ENCODE measurements at regions not wholly inside any gene's neighbourhood (a gene's known extent, or its start where the extent isn't known, plus 50 kb on each side); places are given as distances from the start of the nearest gene placed in this dataset.

- no peak overlapping the region for H3K9ac ChIP-seq (ENCODE audit: low read depth, low read length, poor library complexity)
- H3K18ac ChIP-seq (ENCODE audit: low read length), result no peak overlapping the region
- H3K4me2 ChIP-seq (ENCODE audit: insufficient read depth, low read length, poor library complexity, severe bottlenecking), result no peak overlapping the region
- no peak overlapping the region for H3K4me3 ChIP-seq (ENCODE audit: low read length in 2 of 2)
- H4K91ac ChIP-seq (ENCODE audit: low read depth, low read length, poor library complexity), result no peak overlapping the region
- no peak for DNase-seq (ENCODE audit: low spot score)
- no peaks in the 10 kb centered on the region for H3K79me1 ChIP-seq (ENCODE audit: low read depth, low read length)
- no peak overlapping the region for H2BK120ac ChIP-seq (ENCODE audit: low read depth, low read length)
- no peak overlapping the region for H2BK5ac ChIP-seq (ENCODE audit: low read length)
- no peak overlapping the region for H2AFZ ChIP-seq (ENCODE audit: low read length)
- no peaks in the 10 kb centered on the region for H3K9me3 ChIP-seq (replicated peaks in 1 of 2; ENCODE audit: control insufficient read depth in 2 of 2, insufficient read depth in 1 of 2, low read depth in 1 of 2, low read length in 2 of 2)
- H3K36me3 ChIP-seq (replicated peaks in 1 of 2; ENCODE audit: control insufficient read depth in 2 of 2, insufficient read depth in 2 of 2, low read length in 2 of 2), result no peaks in the 10 kb centered on the region
- H3K4ac ChIP-seq (ENCODE audit: low read length), result no peak overlapping the region
- no peak overlapping the region for H4K8ac ChIP-seq (ENCODE audit: low read depth, low read length)
- no peaks in the 10 kb centered on the region for H3K27me3 ChIP-seq (ENCODE audit: control insufficient read depth in 3 of 3, insufficient read depth in 3 of 3, low read depth in 1 of 3, low read length in 3 of 3)
- peaks cover 4 to 16% of the 10 kb centered on the region in 2 donors for H3K4me1 ChIP-seq (ENCODE audit: control insufficient read depth in 2 of 2, insufficient read depth in 1 of 2, low read depth in 1 of 2, low read length in 2 of 2)
- H3K14ac ChIP-seq (ENCODE audit: low read length), result no peak overlapping the region
- no peak overlapping the region for H2BK12ac ChIP-seq (ENCODE audit: low read length)
- H3K27ac ChIP-seq (replicated peaks; ENCODE audit: low read length), result no peak overlapping the region
- no peak overlapping the region for H3K23ac ChIP-seq (ENCODE audit: low read depth, low read length, poor library complexity)
- no peak overlapping the region for H2BK15ac ChIP-seq (ENCODE audit: low read length)
- H2AK5ac ChIP-seq (ENCODE audit: low read depth, low read length), result no peak overlapping the region
Observed at GRCh38 chr15:39154227-39154638, 426.6 kb upstream of the THBS1 start.

GRCh38 chr15:39154776-39155175 lies 426.1 kb upstream of the THBS1 start:
- H2AK5ac ChIP-seq (ENCODE audit: low read depth, low read length), result no peak overlapping the region
- no CpG with 5 or more reads among the region's 4 CpGs for WGBS, 2 donors (ENCODE audit: extremely low coverage in 2 of 2, insufficient read length in 2 of 2, insufficient replicate concordance in 1 of 2)
- H3K18ac ChIP-seq (ENCODE audit: low read length), result no peak overlapping the region
- H2BK120ac ChIP-seq (ENCODE audit: low read depth, low read length), result no peak overlapping the region
- H4K8ac ChIP-seq (ENCODE audit: low read depth, low read length), result no peak overlapping the region
- no peaks in the 10 kb centered on the region for H3K79me1 ChIP-seq (ENCODE audit: low read depth, low read length)
- H3K23ac ChIP-seq (ENCODE audit: low read depth, low read length, poor library complexity), result no peak overlapping the region
- H4K91ac ChIP-seq (ENCODE audit: low read depth, low read length, poor library complexity), result no peak overlapping the region
- DNase-seq (ENCODE audit: low spot score), result no peak
- H3K4ac ChIP-seq (ENCODE audit: low read length), result no peak overlapping the region
- no peaks in the 10 kb centered on the region for H3K27me3 ChIP-seq (ENCODE audit: control insufficient read depth in 3 of 3, insufficient read depth in 3 of 3, low read depth in 1 of 3, low read length in 3 of 3)
- H3K4me2 ChIP-seq (ENCODE audit: insufficient read depth, low read length, poor library complexity, severe bottlenecking), result no peak overlapping the region
- H3K27ac ChIP-seq (replicated peaks; ENCODE audit: low read length), result no peak overlapping the region
- no peak overlapping the region for H2BK5ac ChIP-seq (ENCODE audit: low read length)
- peaks cover 4 to 10% of the 10 kb centered on the region in 2 donors for H3K4me1 ChIP-seq (ENCODE audit: control insufficient read depth in 2 of 2, insufficient read depth in 1 of 2, low read depth in 1 of 2, low read length in 2 of 2)
- H3K4me3 ChIP-seq (ENCODE audit: low read length in 2 of 2), result no peak overlapping the region
- H3K36me3 ChIP-seq (replicated peaks in 1 of 2; ENCODE audit: control insufficient read depth in 2 of 2, insufficient read depth in 2 of 2, low read length in 2 of 2), result no peaks in the 10 kb centered on the region
- no peak overlapping the region for H2BK15ac ChIP-seq (ENCODE audit: low read length)
- H3K9ac ChIP-seq (ENCODE audit: low read depth, low read length, poor library complexity), result no peak overlapping the region
- H2AFZ ChIP-seq (ENCODE audit: low read length), result no peak overlapping the region
- H3K14ac ChIP-seq (ENCODE audit: low read length), result no peak overlapping the region
- H3K9me3 ChIP-seq (replicated peaks in 1 of 2; ENCODE audit: control insufficient read depth in 2 of 2, insufficient read depth in 1 of 2, low read depth in 1 of 2, low read length in 2 of 2), result no peaks in the 10 kb centered on the region
- H2BK12ac ChIP-seq (ENCODE audit: low read length), result no peak overlapping the region

- H3K4me3 ChIP-seq (ENCODE audit: low read length in 2 of 2), result no peak overlapping the region
Observed at GRCh38 chr15:39156166-39156565, 424.7 kb upstream of the THBS1 start.

GRCh38 chr15:39156646-39157250 lies 424.1 kb upstream of the THBS1 start:
- WGBS, 2 donors (ENCODE audit: extremely low coverage in 2 of 2, insufficient read length in 2 of 2, insufficient replicate concordance in 1 of 2), result no CpG with 5 or more reads among the region's 2 CpGs
- no peak overlapping the region for H3K9ac ChIP-seq (ENCODE audit: low read depth, low read length, poor library complexity)

More at GRCh38 chr15:39156166-39156565, 424.7 kb upstream of the THBS1 start:
- H3K4me1 ChIP-seq (ENCODE audit: control insufficient read depth in 2 of 2, insufficient read depth in 1 of 2, low read depth in 1 of 2, low read length in 2 of 2), result peaks cover 4 to 8% of the 10 kb centered on the region in 2 donors
- no peak overlapping the region for H2BK15ac ChIP-seq (ENCODE audit: low read length)
- no peaks in the 10 kb centered on the region for H3K9me3 ChIP-seq (replicated peaks in 1 of 2; ENCODE audit: control insufficient read depth in 2 of 2, insufficient read depth in 1 of 2, low read depth in 1 of 2, low read length in 2 of 2)
- no peak overlapping the region for H3K27ac ChIP-seq (replicated peaks; ENCODE audit: low read length)
- WGBS, 2 donors (ENCODE audit: extremely low coverage in 2 of 2, insufficient read length in 2 of 2, insufficient replicate concordance in 1 of 2), result no CpG with 5 or more reads among the region's 1 CpG
- H2AK5ac ChIP-seq (ENCODE audit: low read depth, low read length), result no peak overlapping the region
- H3K36me3 ChIP-seq (replicated peaks in 1 of 2; ENCODE audit: control insufficient read depth in 2 of 2, insufficient read depth in 2 of 2, low read length in 2 of 2), result no peaks in the 10 kb centered on the region
- no peak overlapping the region for H4K8ac ChIP-seq (ENCODE audit: low read depth, low read length)
- no peak overlapping the region for H3K18ac ChIP-seq (ENCODE audit: low read length)
- H3K27me3 ChIP-seq (ENCODE audit: control insufficient read depth in 3 of 3, insufficient read depth in 3 of 3, low read depth in 1 of 3, low read length in 3 of 3), result no peaks in the 10 kb centered on the region
- H3K14ac ChIP-seq (ENCODE audit: low read length), result no peak overlapping the region
- no peak overlapping the region for H3K23ac ChIP-seq (ENCODE audit: low read depth, low read length, poor library complexity)
- H2AFZ ChIP-seq (ENCODE audit: low read length), result no peak overlapping the region
- H2BK12ac ChIP-seq (ENCODE audit: low read length), result no peak overlapping the region
- H3K79me1 ChIP-seq (ENCODE audit: low read depth, low read length), result no peaks in the 10 kb centered on the region
- no peak overlapping the region for H2BK5ac ChIP-seq (ENCODE audit: low read length)
- no peak overlapping the region for H4K91ac ChIP-seq (ENCODE audit: low read depth, low read length, poor library complexity)
- no peak overlapping the region for H3K4me2 ChIP-seq (ENCODE audit: insufficient read depth, low read length, poor library complexity, severe bottlenecking)
- DNase-seq (ENCODE audit: low spot score), result no peak
- H3K9ac ChIP-seq (ENCODE audit: low read depth, low read length, poor library complexity), result no peak overlapping the region
- H3K4ac ChIP-seq (ENCODE audit: low read length), result no peak overlapping the region
- no peak overlapping the region for H2BK120ac ChIP-seq (ENCODE audit: low read depth, low read length)

More at GRCh38 chr15:39156646-39157250, 424.1 kb upstream of the THBS1 start:
- H3K4me3 ChIP-seq (ENCODE audit: low read length in 2 of 2), result no peak overlapping the region
- H2BK120ac ChIP-seq (ENCODE audit: low read depth, low read length), result no peak overlapping the region
- no peak overlapping the region for H3K27ac ChIP-seq (replicated peaks; ENCODE audit: low read length)
- H3K36me3 ChIP-seq (replicated peaks in 1 of 2; ENCODE audit: control insufficient read depth in 2 of 2, insufficient read depth in 2 of 2, low read length in 2 of 2), result no peaks in the 10 kb centered on the region
- no peaks in the 10 kb centered on the region for H3K79me1 ChIP-seq (ENCODE audit: low read depth, low read length)
- no peak overlapping the region for H3K23ac ChIP-seq (ENCODE audit: low read depth, low read length, poor library complexity)
- H2AK5ac ChIP-seq (ENCODE audit: low read depth, low read length), result no peak overlapping the region
- H2BK15ac ChIP-seq (ENCODE audit: low read length), result no peak overlapping the region
- H3K14ac ChIP-seq (ENCODE audit: low read length), result no peak overlapping the region
- H3K4me1 ChIP-seq (ENCODE audit: control insufficient read depth in 2 of 2, insufficient read depth in 1 of 2, low read depth in 1 of 2, low read length in 2 of 2), result peaks cover 4 to 8% of the 10 kb centered on the region in 2 donors
- no peak overlapping the region for H2AFZ ChIP-seq (ENCODE audit: low read length)
- no peak overlapping the region for H4K91ac ChIP-seq (ENCODE audit: low read depth, low read length, poor library complexity)
- no peak overlapping the region for H2BK5ac ChIP-seq (ENCODE audit: low read length)
- H3K27me3 ChIP-seq (ENCODE audit: control insufficient read depth in 3 of 3, insufficient read depth in 3 of 3, low read depth in 1 of 3, low read length in 3 of 3), result no peaks in the 10 kb centered on the region
- no peaks in the 10 kb centered on the region for H3K9me3 ChIP-seq (replicated peaks in 1 of 2; ENCODE audit: control insufficient read depth in 2 of 2, insufficient read depth in 1 of 2, low read depth in 1 of 2, low read length in 2 of 2)
- no peak for DNase-seq (ENCODE audit: low spot score)
- no peak overlapping the region for H3K18ac ChIP-seq (ENCODE audit: low read length)
- no peak overlapping the region for H2BK12ac ChIP-seq (ENCODE audit: low read length)
- no peak overlapping the region for H4K8ac ChIP-seq (ENCODE audit: low read depth, low read length)
- no peak overlapping the region for H3K4ac ChIP-seq (ENCODE audit: low read length)
- no peak overlapping the region for H3K4me2 ChIP-seq (ENCODE audit: insufficient read depth, low read length, poor library complexity, severe bottlenecking)

Data from neuronal stem cell (in vitro differentiated cells).